Spleen (tissue), 11 donors: ENCODE measurements at regions not wholly inside any gene's neighbourhood (a gene's known extent, or its start where the extent isn't known, plus 50 kb on each side); places are given as distances from the start of the nearest gene placed in this dataset.
"Not testable (repeated sequence)": the region's sequence is repeated elsewhere in the genome, so short reads cannot be mapped to it uniquely, and the experiment has no call there.

Source experiments
- DNase-seq: peaks from one replicate; pipeline ENCODE4 v3.0.0-alpha.2; 2020
- H3K27ac ChIP-seq, 8 donors: fragments of 200-600 bp; sonication (generic) in 7 of 8; 1 replicate in 4 of 8; 2 replicates in 4 of 8; pipeline versions ENCODE4 v1.5.0 to v1.8.0; 2016 to 2021; ENCODE audit warnings: inconsistent platforms in 4 of 8, mild to moderate bottlenecking in 4 of 8, moderate library complexity in 1 of 8
- H3K27me3 ChIP-seq, 7 donors: fragments of 200-600 bp; sonication (generic) in 6 of 7; replicated peaks in 1 of 7; 1 replicate in 4 of 7; 2 replicates in 3 of 7; pipeline versions ENCODE4 v1.5.0 to v1.8.0; 2016 to 2021; ENCODE audit warnings: inconsistent platforms in 3 of 7, mild to moderate bottlenecking in 1 of 7
- H3K36me3 ChIP-seq, 6 donors: fragments of 200-600 bp; sonication (generic) in 5 of 6; 1 replicate in 4 of 6; 2 replicates in 2 of 6; pipeline versions ENCODE4 v1.5.0 to v1.8.0; 2016 to 2021; ENCODE audit warnings: inconsistent platforms in 2 of 6
- H3K4me1 ChIP-seq, 6 donors: fragments of 200-600 bp; sonication (generic) in 5 of 6; 1 replicate in 3 of 6; 2 replicates in 3 of 6; pipeline versions ENCODE4 v1.5.0 to v1.8.0; 2016 to 2021; ENCODE audit warnings: inconsistent platforms in 3 of 6
- H3K4me3 ChIP-seq, 8 donors: fragments of 200-600 bp; sonication (generic) in 7 of 8; 1 replicate in 4 of 8; 2 replicates in 4 of 8; pipeline versions ENCODE4 v1.5.0 to v1.8.0; 2016 to 2021; ENCODE audit warnings: inconsistent platforms in 4 of 8, mild to moderate bottlenecking in 4 of 8, moderate library complexity in 2 of 8
- H3K9me3 ChIP-seq, 8 donors: fragments of 200-600 bp; sonication (generic) in 7 of 8; 1 replicate in 4 of 8; 2 replicates in 4 of 8; pipeline versions ENCODE4 v1.5.0 to v1.8.0; 2016 to 2021; ENCODE audit warnings: inconsistent platforms in 4 of 8
- POLR2A ChIP-seq, 3 donors: fragments of 450-650 bp; IDR thresholded peaks; one replicate each; pipeline ENCODE4 v1.5.1; 2017; ENCODE audit warnings: antibody characterized with exemption in 3 of 3, mild to moderate bottlenecking in 1 of 3
- POLR2AphosphoS5 ChIP-seq, 3 donors: sonication (generic); formaldehyde crosslinking; IDR thresholded peaks; one replicate each; pipeline ENCODE4 v1.5.1; 2017; ENCODE audit warnings: antibody characterized with exemption in 3 of 3
- WGBS, 5 donors: extraction: QIAGEN DNeasy Blood & Tissue Kit in 3 of 5; methylation state at CpG; one replicate each; pipeline versions ENCODE4 v1.1.5 to v1.1.7; 2013 to 2018; 5-methylcytosine and 5-hydroxymethylcytosine counted together
- intact Hi-C: fragments of 100-400 bp; cut with DNase I; formaldehyde crosslinking; loops from one replicate; pipeline ENCODE4 v1.15.0; 2023; ENCODE audit warnings: low total_unique reads
- TF ChIP-seq, protein P1 (sequence below), 11 experiments: fragments of 200-600 bp in 7 of 11; fragments of 450-650 bp in 4 of 11; sonication (generic) in 4 of 11; IDR thresholded peaks in 8 of 11; conservative IDR thresholded peaks in 3 of 11; 1 replicate in 7 of 11; 2 replicates in 4 of 11; pipeline versions ENCODE4 v1.4.0 to v1.8.0; 2016 to 2021; ENCODE audit warnings: antibody characterized with exemption in 11 of 11, inconsistent platforms in 4 of 11, mild to moderate bottlenecking in 1 of 11
- donor health status: healthy with polysubstance abuse.
- donor health status: DM: no; HTN: no; CAD: no; lungs with moderate emphysema.
- donor health status: DM: no; HTN: no; CAD: no.
- donor health status: Bipolar disorder and iron deficiency.
- donor health status: healthy.
- donor health status: DM: no; HTN: no; CAD: no.
- donor health status: DM: yes; HTN: yes; CAD: no.

DNA sequence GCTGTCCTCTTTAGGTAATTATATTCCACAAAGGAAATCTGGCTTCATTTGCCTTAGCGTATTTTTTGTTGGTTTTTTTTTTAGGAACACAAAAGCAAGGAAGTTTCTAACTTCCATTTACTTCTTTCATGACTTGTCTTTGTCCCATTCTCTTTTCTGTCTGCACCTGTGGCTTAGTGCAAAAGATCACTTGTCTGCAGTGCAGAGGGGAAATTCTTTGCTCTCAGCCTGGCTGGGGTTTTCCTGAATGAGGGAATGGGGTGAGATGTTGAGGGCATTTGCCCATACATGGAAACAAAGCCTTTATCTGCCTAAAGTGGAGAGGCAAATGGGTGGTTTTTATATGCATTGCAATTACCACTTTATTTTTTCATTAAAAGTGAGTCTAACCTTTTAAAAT, 361.1 kb upstream of the IGFBP3 start:
- Histone ChIP-seq H3K9me3 (no peaks in the 10 kb centered on the region), H3K36me3 (no peaks in the 10 kb centered on the region), H3K27ac (no peak overlapping the region), H3K27me3 (no peaks in the 10 kb centered on the region), H3K4me1 (no peaks in the 10 kb centered on the region), H3K4me3 (no peak overlapping the region)
- no peak for TF ChIP-seq POLR2A (IDR thresholded peaks at IDR 0.05)
- TF ChIP-seq, protein P1, sequence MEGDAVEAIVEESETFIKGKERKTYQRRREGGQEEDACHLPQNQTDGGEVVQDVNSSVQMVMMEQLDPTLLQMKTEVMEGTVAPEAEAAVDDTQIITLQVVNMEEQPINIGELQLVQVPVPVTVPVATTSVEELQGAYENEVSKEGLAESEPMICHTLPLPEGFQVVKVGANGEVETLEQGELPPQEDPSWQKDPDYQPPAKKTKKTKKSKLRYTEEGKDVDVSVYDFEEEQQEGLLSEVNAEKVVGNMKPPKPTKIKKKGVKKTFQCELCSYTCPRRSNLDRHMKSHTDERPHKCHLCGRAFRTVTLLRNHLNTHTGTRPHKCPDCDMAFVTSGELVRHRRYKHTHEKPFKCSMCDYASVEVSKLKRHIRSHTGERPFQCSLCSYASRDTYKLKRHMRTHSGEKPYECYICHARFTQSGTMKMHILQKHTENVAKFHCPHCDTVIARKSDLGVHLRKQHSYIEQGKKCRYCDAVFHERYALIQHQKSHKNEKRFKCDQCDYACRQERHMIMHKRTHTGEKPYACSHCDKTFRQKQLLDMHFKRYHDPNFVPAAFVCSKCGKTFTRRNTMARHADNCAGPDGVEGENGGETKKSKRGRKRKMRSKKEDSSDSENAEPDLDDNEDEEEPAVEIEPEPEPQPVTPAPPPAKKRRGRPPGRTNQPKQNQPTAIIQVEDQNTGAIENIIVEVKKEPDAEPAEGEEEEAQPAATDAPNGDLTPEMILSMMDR (IDR thresholded peaks at IDR 0.05 in 8 of 11, conservative IDR thresholded peaks at IDR 0.05 in 3 of 11) = no peak
- no peak for TF ChIP-seq POLR2AphosphoS5 (IDR thresholded peaks at IDR 0.05)
- no peak for DNase-seq
- intact Hi-C loops = no loop called here
- WGBS, 5 donors = 74 to 84% (median 78%) methylated on average over 1 of the region's 1 CpG

DNA sequence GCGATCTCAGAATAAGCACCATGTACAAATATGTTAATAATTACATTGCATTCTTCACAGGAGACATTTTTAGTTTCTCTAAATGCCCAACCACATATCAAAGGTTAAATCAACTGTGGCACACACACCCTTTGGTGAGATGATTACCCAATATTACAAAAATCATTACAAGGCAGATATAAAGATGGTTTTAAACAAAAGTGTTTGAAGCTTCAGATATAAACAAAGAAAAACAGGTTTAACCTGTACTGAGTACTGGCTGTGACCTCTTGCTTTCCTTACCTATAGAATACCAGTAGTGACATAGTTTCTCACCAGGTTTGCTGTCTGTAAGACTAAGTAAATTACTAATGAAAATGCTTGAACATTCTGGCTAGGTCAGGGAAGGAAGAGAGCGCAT, 360.0 kb upstream of the IGFBP3 start:
- no peaks in the 10 kb centered on the region for H3K36me3 ChIP-seq
- H3K27ac ChIP-seq = no peak overlapping the region
- no peaks in the 10 kb centered on the region for H3K9me3 ChIP-seq
- H3K4me3 ChIP-seq = no peak overlapping the region
- H3K27me3 ChIP-seq = no peaks in the 10 kb centered on the region
- intact Hi-C loops = no loop called here
- WGBS, 5 donors = 45 to 84% (median 67%) methylated on average over 2 of the region's 2 CpGs
- no peak for TF ChIP-seq POLR2A (IDR thresholded peaks at IDR 0.05)
- no peak for TF ChIP-seq POLR2AphosphoS5 (IDR thresholded peaks at IDR 0.05)
- TF ChIP-seq, protein P1 (IDR thresholded peaks at IDR 0.05 in 8 of 11, conservative IDR thresholded peaks at IDR 0.05 in 3 of 11) = no peak
- H3K4me1 ChIP-seq = no peaks in the 10 kb centered on the region
- no peak for DNase-seq

DNA sequence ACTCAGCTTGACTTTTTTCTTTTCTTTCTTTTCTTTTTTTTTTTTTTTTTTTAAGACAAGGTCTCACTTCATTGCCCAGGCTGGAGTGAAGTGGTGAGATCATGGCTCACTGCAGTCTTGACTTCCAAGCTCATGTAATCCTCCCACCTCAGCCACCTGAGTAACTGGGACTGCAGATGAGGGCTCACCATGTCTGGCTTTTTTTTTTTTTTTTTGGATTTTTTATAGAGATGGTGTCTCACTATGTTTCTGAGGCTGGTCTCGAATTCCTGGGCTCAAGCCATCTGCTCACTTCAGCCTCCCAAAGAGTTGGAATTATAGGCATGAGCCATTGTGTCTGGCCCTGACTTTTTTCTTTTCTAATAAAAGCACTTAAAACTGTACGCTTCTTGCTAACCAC, 358.2 kb upstream of the IGFBP3 start:
- Histone ChIP-seq H3K4me3 (no peak overlapping the region), H3K27ac (no peak overlapping the region), H3K4me1 (no peaks in the 10 kb centered on the region), H3K27me3 (no peaks in the 10 kb centered on the region), H3K9me3 (no peaks in the 10 kb centered on the region), H3K36me3 (no peaks in the 10 kb centered on the region)
- 58 to 90% (median 68%) methylated on average over 2 of the region's 2 CpGs for WGBS, 5 donors
- TF ChIP-seq, protein P1 (IDR thresholded peaks at IDR 0.05 in 8 of 11, conservative IDR thresholded peaks at IDR 0.05 in 3 of 11) = no peak
- TF ChIP-seq POLR2A (IDR thresholded peaks at IDR 0.05) (no peak), POLR2AphosphoS5 (IDR thresholded peaks at IDR 0.05) (no peak)
- intact Hi-C loops = no loop called here
- DNase-seq = no peak

DNA sequence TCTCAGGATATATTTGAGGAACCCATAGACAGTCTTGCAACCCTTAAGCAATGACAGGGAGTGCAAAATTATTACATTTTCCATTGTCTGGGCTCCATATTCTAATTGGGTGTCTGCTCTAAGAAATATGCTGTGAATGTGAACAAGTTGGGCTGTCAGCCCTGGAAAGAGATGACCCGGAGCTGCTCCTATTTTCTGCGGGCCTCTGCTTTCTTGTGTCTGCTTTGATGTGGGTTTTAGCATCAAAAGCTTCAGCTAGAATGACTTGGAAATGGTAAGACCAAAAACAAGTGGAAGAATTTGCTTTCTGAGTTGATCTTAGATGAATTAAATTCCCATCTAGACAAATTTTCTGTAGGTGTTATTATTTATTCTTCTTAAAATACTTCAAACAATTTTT, 343.6 kb upstream of the IGFBP3 start:
- no peak overlapping the region for H3K4me3 ChIP-seq
- WGBS, 5 donors = 65 to 89% (median 86%) methylated on average over 2 of the region's 2 CpGs
- TF ChIP-seq, protein P1 (IDR thresholded peaks at IDR 0.05 in 8 of 11, conservative IDR thresholded peaks at IDR 0.05 in 3 of 11) = no peak
- TF ChIP-seq POLR2A (IDR thresholded peaks at IDR 0.05) (no peak), POLR2AphosphoS5 (IDR thresholded peaks at IDR 0.05) (no peak)
- no peak overlapping the region for H3K27ac ChIP-seq
- intact Hi-C loops = no loop called here
- peaks cover 5 to 52% (median 36%) of the 10 kb centered on the region in 8 donors for H3K9me3 ChIP-seq
- H3K27me3 ChIP-seq = no peaks in the 10 kb centered on the region
- no peaks in the 10 kb centered on the region for H3K36me3 ChIP-seq
- H3K4me1 ChIP-seq = no peaks in the 10 kb centered on the region
- DNase-seq = no peak

DNA sequence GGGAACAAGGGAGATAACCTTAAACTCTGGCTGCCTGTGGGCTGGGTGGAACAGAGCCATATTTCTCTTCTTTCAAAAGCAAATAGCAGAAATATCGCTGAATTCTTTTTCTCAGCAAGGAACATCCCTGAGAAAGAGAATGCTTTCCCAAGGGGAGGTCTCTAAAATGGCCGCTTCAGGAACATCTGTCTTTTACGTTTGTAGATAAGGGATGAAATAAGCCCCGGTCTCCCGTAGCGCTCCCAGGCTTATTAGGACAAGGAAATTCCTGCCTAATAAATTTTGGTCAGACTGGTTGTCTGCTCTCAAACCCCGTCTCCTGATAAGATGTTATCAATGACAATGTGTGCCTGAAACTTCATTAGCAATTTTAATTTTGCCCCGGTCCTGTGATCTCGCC, 340.6 kb upstream of the IGFBP3 start:
- peaks cover 5 to 48% (median 35%) of the 10 kb centered on the region in 8 donors for H3K9me3 ChIP-seq

More for the DNA sequence above, 340.6 kb upstream of the IGFBP3 start:
- intact Hi-C loops, H3K27ac ChIP-seq, H3K4me3 ChIP-seq, H3K36me3 ChIP-seq, H3K4me1 ChIP-seq, H3K27me3 ChIP-seq, DNase-seq: not testable (repeated sequence)
- 87 to 95% (median 92%) methylated on average over 9 of the region's 9 CpGs for WGBS, 5 donors
